ENCODE measurements at regions not wholly inside any gene's neighbourhood (a gene's known extent, or its start where the extent isn't known, plus 50 kb on each side); places are given as distances from the start of the nearest gene placed in this dataset.
"Not testable (repeated sequence)": the region's sequence is repeated elsewhere in the genome, so short reads cannot be mapped to it uniquely, and the experiment has no call there.

DNA sequence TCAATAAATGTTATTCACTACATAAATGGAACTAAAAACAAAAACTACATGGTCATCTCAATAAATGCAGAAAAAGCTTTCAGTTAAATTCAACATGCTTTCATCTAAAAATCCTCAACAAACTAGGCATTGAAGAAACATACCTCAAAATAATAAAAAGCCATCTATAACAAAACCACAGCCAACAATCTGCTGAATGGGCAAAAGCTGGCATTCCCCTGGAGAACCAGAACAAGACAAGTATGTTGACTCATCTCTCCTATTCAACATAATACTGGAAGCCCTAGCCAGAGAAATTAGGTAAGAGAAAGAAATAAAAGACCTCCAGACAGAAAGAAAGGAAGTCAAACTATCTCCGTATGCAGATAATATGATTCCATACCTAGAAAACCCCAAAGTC, 759.9 kb downstream of the EPHA3 start:
- ATAC-seq (no peak), DNase-seq (no peak)
- intact Hi-C loops (cut with DNase I): no loop called here

DNA sequence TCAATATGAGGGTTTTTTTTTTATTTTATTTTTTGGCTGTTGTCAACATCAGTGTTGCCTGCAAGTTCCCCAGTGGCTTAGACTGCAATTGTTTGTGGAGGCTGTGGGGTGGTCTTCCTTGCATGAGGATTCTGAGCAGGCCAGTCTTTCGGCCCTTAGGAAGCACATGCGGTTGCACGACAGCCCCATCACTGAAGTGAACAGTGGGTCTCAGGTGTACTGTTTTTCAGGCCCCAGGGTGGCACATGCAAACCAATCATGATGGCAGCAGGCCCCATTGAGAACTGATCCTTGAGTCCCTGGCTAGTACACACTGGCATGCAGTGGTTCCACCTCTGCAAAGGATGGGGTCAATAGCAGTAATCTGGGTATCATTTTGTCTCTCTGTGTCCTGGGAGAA, 768.7 kb downstream of the EPHA3 start:
- ATAC-seq: no peak
- no peak for DNase-seq
- intact Hi-C loops (cut with DNase I): no loop called here

DNA sequence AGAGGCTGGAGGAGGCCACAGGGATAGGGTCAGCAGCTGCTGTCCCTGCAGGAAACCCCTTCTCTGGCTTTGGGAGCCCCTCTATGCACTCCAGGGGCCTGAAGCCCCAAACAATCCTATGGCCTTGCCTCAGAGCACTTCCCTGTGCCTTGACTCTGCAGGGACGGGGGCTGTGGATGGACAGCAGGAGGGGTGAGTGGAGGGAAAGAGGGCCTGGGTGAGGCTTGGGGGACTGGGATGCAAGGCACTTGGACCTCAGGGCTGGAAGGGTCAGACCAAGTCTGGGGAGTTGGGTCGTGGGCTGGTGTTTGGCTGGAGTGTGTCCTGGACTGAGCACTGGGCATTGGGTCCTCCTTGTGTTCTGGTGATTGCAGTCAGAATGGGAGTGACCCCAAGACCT, 769.8 kb downstream of the EPHA3 start:
- intact Hi-C loops (cut with DNase I): no loop called here
- DNase-seq: no peak
- ATAC-seq: no peak

DNA sequence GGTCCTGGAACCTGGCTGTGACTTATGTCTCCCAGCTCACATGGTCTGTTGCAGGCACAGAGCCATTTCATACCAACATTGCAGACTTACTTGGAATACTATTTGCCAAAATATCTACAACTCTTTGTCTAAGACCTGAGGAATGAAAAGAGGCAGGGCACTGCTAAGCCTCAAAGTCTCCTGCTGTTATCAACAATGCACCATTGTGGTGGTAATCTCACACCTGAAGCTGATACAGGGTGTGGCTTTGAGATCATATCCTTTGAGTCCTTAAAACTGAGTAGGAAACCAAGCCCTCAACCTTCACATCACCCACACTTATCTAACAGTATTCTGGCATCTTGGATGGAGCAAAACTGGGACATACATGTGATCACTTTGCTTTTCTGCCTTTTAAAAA, 782.0 kb downstream of the EPHA3 start:
- DNase-seq (no peak), ATAC-seq (no peak)
- intact Hi-C loops (cut with DNase I): no loop called here

- intact Hi-C loops (cut with DNase I): no loop called here
- DNase-seq (no peak), ATAC-seq (no peak)
Observed at GRCh38 chr3:89908711-89909213, 801.3 kb downstream of the EPHA3 start.

GRCh38 chr3:89912031-89912430, 804.6 kb downstream of the EPHA3 start:
- ATAC-seq (no peak), DNase-seq (no peak)
- intact Hi-C loops (cut with DNase I): no loop called here

- DNase-seq (no peak), ATAC-seq (no peak)
- intact Hi-C loops (cut with DNase I): no loop called here
Observed at GRCh38 chr3:89923921-89924610, 816.6 kb downstream of the EPHA3 start.

GRCh38 chr3:89925976-89926375, 818.6 kb downstream of the EPHA3 start:
- DNase-seq: no peak
- ATAC-seq: no peak
- intact Hi-C loops (cut with DNase I): no loop called here

- intact Hi-C loops (cut with DNase I): no loop called here
- DNase-seq (no peak), ATAC-seq (no peak)
Observed at GRCh38 chr3:89932882-89933281, 825.5 kb downstream of the EPHA3 start.

DNA sequence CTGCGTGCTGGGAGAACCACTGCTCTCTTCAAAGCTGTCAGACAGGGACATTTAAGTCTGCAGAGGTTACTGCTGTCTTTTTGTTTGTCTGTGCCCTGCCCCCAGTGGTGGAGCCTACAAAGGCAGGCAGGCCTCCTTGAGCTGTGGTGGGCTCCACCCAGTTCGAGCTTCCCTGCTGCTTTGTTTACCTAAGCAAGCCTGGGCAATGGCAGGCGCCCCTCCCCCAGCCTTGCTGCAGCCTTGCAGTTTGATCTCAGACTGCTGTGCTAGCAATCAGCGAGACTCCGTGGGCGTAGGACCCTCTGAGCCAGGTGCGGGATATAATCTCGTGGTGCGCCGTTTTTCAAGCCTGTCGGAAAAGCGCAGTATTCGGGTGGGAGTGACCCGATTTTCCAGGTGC, 837.0 kb downstream of the EPHA3 start:
- DNase-seq; intact Hi-C loops (cut with DNase I); ATAC-seq: not testable (repeated sequence)

DNA sequence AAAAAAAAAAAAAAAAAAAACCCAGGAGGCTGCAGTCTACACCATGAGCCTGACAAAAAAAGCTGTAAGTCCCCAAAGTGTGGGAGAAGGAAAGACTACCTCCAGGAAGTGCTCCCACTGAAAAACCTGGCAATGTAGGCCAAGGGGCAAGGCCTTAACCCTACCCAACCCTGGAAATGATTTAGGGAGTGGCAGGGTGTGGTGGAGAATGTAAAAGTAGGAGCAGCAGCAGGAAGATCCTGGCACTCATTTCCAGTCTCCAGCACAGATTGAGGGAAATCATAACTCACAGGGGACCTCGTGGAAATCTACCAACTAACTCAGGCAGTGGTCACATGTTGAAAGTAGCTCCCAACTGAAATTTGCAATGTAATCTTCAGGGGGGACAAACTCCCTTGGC, 839.5 kb downstream of the EPHA3 start:
- DNase-seq (no peak), ATAC-seq (no peak)
- intact Hi-C loops (cut with DNase I): no loop called here

- ATAC-seq: no peak
- intact Hi-C loops (cut with DNase I): no loop called here
- DNase-seq: no peak
Observed at GRCh38 chr3:89947337-89947954, 840.0 kb downstream of the EPHA3 start.

- ATAC-seq (peak in 1 of 2 donors; percentile 19), DNase-seq (no peak)
- intact Hi-C loops (cut with DNase I): no loop called here
Observed at GRCh38 chr3:89948008-89948407, 840.6 kb downstream of the EPHA3 start.

DNA sequence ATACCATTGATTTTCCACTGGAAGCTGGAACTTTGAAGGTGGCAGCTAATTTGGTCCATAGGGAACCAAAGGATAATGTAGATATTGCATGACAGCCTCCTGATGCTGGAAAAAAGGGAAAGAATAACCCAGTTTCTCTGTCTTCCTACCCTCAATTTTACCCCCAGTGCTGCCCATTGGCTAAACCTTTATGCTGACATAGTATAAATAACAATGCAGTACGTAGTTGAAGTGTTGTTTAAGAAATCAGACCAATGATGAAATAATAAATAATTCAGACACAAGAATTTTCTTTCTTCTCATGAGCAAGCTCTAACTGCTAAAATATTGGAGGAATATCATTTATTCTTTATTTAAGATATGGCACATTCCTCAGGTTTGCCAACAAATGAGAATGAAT, 843.4 kb downstream of the EPHA3 start:
- intact Hi-C loops (cut with DNase I): no loop called here
- no peak for ATAC-seq
- no peak for DNase-seq

DNA sequence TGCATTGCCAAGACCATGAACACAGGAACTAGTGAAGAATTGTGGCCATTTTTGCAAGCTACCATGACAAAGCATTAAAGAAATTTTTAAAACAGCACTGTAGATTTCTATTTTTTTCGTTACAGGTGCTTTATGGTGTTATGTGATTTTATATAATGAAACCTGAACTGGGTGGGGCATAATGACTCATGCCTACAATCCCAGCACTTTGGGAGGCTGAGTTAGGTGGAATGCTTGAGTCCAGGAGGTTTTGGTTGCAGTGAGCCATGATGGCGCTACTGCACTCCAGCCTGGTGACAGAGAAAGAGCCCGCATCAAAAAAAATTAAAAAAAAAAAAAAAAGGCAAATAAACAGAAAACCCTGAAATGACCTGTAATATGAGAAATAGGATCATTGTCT, 846.7 kb downstream of the EPHA3 start:
- no peak for DNase-seq
- intact Hi-C loops (cut with DNase I): no loop called here
- no peak for ATAC-seq

- intact Hi-C loops (cut with DNase I): no loop called here
- DNase-seq (no peak), ATAC-seq (no peak)
Observed at GRCh38 chr3:89955156-89955555, 847.7 kb downstream of the EPHA3 start.

GRCh38 chr3:89957451-89957850, 850.0 kb downstream of the EPHA3 start:
- ATAC-seq: no peak
- intact Hi-C loops (cut with DNase I): no loop called here
- DNase-seq: no peak

DNA sequence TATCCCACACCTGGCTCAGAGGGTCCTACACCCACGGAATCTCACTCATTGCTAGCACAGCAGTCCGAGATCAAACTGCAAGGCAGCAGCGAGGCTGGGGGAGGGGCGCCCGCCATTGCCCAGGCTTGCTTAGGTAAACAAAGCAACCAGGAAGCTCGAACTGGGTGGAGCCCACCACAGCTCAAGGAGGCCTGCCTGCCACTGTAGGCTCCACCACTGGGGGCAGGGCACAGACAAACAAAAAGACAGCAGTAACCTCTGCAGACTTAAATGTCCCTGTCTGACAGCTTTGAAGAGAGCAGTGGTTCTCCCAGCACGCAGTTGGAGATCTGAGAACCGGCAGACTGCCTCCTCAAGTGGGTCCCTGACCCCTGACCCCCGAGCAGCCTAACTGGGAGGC, 850.7 kb downstream of the EPHA3 start:
- DNase-seq; intact Hi-C loops (cut with DNase I); ATAC-seq: not testable (repeated sequence)

DNA sequence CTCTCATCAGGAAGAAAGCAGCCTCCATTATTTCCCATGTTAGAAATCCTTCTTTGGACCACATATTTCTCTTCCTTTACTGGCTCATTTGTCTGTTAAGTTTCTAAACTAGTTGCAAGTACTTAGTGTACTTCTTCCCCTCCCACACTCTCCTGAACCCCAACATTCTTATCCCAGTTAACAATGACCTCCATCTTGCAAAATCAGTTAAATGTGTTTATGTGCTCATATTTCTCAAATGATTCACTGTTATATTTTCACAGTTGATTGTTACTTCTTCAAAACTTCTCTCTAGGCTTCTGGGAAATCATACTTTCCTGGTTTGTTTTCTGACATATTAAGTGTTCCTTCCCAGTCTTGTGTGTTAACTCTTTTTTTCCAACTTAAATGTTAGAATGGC, 856.9 kb downstream of the EPHA3 start:
- no peak for ATAC-seq
- no peak for DNase-seq
- intact Hi-C loops (cut with DNase I): no loop called here

GRCh38 chr3:89966877-89967665, 859.6 kb downstream of the EPHA3 start:
- intact Hi-C loops (cut with DNase I): no loop called here
- DNase-seq (no peak), ATAC-seq (no peak)

Measured in left cardiac atrium (tissue), 4 donors.